B cell (primary cell): ENCODE measurements at regions not wholly inside any gene's neighbourhood (a gene's known extent, or its start where the extent isn't known, plus 50 kb on each side); places are given as distances from the start of the nearest gene placed in this dataset.

ENCODE experiments used
- ATAC-seq: fragments of 200-7000 bp; cut with Tn5 transposase; one replicate; pipeline ENCODE4 v1.10.0; 2021; ENCODE audit warnings: low read depth, mild to moderate bottlenecking, moderate number of reproducible peaks, moderate library complexity
- CTCF ChIA-PET: fragments of 350-600 bp; sonication (Branson Sonifier 250); formaldehyde crosslinking; loops from one replicate; lab custom pipeline; 2021; ENCODE audit warnings: antibody characterized with exemption, inconsistent platforms; lab: Charles Lee
- POLR2A ChIA-PET: fragments of 350-600 bp; sonication (Branson Sonifier 250); formaldehyde crosslinking; loops from one replicate; lab custom pipeline; 2021; ENCODE audit warnings: antibody characterized with exemption; lab: Charles Lee
- DNase-seq: peaks from one replicate; pipeline ENCODE4 v3.0.0; 2013
- H2AFZ ChIP-seq: 2 replicates; pipeline ENCODE4 v1.6.1; 2012; ENCODE audit warnings: mild to moderate bottlenecking, low read depth, low read length; ENCODE audit not compliant: insufficient read depth, poor library complexity, severe bottlenecking
- H3K27ac ChIP-seq, 2 donors: 1 replicate in 1 of 2; 2 replicates in 1 of 2; pipeline ENCODE4 v1.5.1; 2012 to 2013; ENCODE audit warnings: low read length in 2 of 2, mild to moderate bottlenecking in 2 of 2, moderate library complexity in 1 of 2
- H3K27me3 ChIP-seq, 4 experiments: fragments of 200-600 bp in 1 of 4; sonication (generic) in 1 of 4; replicated peaks in 1 of 4; 1 replicate in 2 of 4; 2 replicates in 2 of 4; pipeline versions ENCODE4 v1.6.1 to v1.7.0; 2013 to 2016; ENCODE audit warnings: low read length in 3 of 4, mild to moderate bottlenecking in 2 of 4, mixed read lengths in 1 of 4, moderate library complexity in 1 of 4; ENCODE audit not compliant: insufficient read depth in 4 of 4, control insufficient read depth in 3 of 4; ENCODE audit errors: control extremely low read depth in 1 of 4
- H3K36me3 ChIP-seq, 2 experiments: replicated peaks in 1 of 2; 1 replicate in 1 of 2; 2 replicates in 1 of 2; pipeline versions ENCODE4 v1.6.1 to v1.7.1; 2013; ENCODE audit warnings: low read length in 1 of 2; ENCODE audit not compliant: insufficient read depth in 2 of 2, control insufficient read depth in 1 of 2; ENCODE audit errors: control extremely low read depth in 1 of 2, extremely low read depth in 1 of 2
- H3K4me1 ChIP-seq, 2 donors: fragments of 200-600 bp in 1 of 2; sonication (generic) in 1 of 2; 1 replicate in 1 of 2; 2 replicates in 1 of 2; pipeline versions ENCODE4 v1.5.1 to v1.6.1; 2013 to 2017; ENCODE audit warnings: low read length in 2 of 2; ENCODE audit not compliant: control insufficient read depth in 2 of 2, insufficient read depth in 2 of 2
- H3K4me2 ChIP-seq: replicated peaks from 2 replicates; pipeline ENCODE3; 2012; ENCODE audit warnings: mild to moderate bottlenecking, low read depth, low read length; ENCODE audit not compliant: poor library complexity, severe bottlenecking
- H3K4me3 ChIP-seq, 5 experiments: fragments of 200-600 bp in 1 of 5; sonication (generic) in 1 of 5; 1 replicate in 3 of 5; 2 replicates in 2 of 5; pipeline versions ENCODE4 v1.5.1 to v1.7.0; 2011 to 2016; ENCODE audit warnings: low read length in 4 of 5, mild to moderate bottlenecking in 4 of 5, low read depth in 2 of 5, control low read depth in 1 of 5, moderate library complexity in 1 of 5; ENCODE audit not compliant: insufficient read depth in 1 of 5; ENCODE audit errors: control extremely low read depth in 1 of 5, extremely low read depth in 1 of 5
- H3K79me2 ChIP-seq: fragments of 200-600 bp; sonication (generic); one replicate; pipeline ENCODE4 v1.6.0; 2016; ENCODE audit warnings: low read length; ENCODE audit not compliant: control insufficient read depth, insufficient read depth
- H3K9ac ChIP-seq: fragments of 200-600 bp; sonication (generic); 2 replicates; pipeline ENCODE4 v1.6.1; 2017; ENCODE audit warnings: mild to moderate bottlenecking, low read length, moderate library complexity
- H3K9me3 ChIP-seq, 3 donors: one replicate each; pipeline versions ENCODE4 v1.6.1 to v1.7.1; 2013; ENCODE audit warnings: low read length in 2 of 3; ENCODE audit not compliant: control insufficient read depth in 2 of 3, insufficient read depth in 1 of 3; ENCODE audit errors: control extremely low read depth in 1 of 3
- H4K20me1 ChIP-seq: 2 replicates; pipeline ENCODE4 v1.6.0; 2012; ENCODE audit warnings: mild to moderate bottlenecking, low read length; ENCODE audit not compliant: insufficient read depth, control insufficient read depth, poor library complexity, severe bottlenecking
- H3K27ac Mint-ChIP-seq: one replicate; pipeline ENCODE4 v1.8.0; 2021; ENCODE audit warnings: mixed read lengths
- H3K27me3 Mint-ChIP-seq: one replicate; pipeline ENCODE4 v1.8.0; 2021; ENCODE audit warnings: mixed read lengths
- H3K4me1 Mint-ChIP-seq: one replicate; pipeline ENCODE4 v1.8.0; 2021; ENCODE audit warnings: mixed read lengths
- H3K4me3 Mint-ChIP-seq: one replicate; pipeline ENCODE4 v1.8.0; 2021; ENCODE audit warnings: mixed read lengths
- H3K9me3 Mint-ChIP-seq: one replicate; pipeline ENCODE4 v1.8.0; 2022; ENCODE audit warnings: mixed read lengths; ENCODE audit not compliant: insufficient read depth
- EZH2 ChIP-seq: IDR thresholded peaks from 2 replicates; pipeline ENCODE4 v1.6.1; 2012; ENCODE audit warnings: borderline replicate concordance, low read depth, mild to moderate bottlenecking, moderate library complexity, low read length; ENCODE audit not compliant: insufficient read depth, poor library complexity, severe bottlenecking
- WGBS: methylation state at CpG from one replicate; pipeline ENCODE4 v1.1.5; 2013; ENCODE audit warnings: missing lambda C conversion rate; ENCODE audit not compliant: insufficient coverage; 5-methylcytosine and 5-hydroxymethylcytosine counted together
- intact Hi-C: fragments of 100-400 bp; cut with micrococcal nuclease; formaldehyde crosslinking; loops from one replicate; pipeline ENCODE4 v1.10.0; 2022
- TF ChIP-seq, protein P1 (sequence below): fragments of 200-600 bp; IDR thresholded peaks from one replicate; pipeline ENCODE4 v1.8.0; 2022; ENCODE audit warnings: antibody characterized with exemption, mild to moderate bottlenecking

DNA sequence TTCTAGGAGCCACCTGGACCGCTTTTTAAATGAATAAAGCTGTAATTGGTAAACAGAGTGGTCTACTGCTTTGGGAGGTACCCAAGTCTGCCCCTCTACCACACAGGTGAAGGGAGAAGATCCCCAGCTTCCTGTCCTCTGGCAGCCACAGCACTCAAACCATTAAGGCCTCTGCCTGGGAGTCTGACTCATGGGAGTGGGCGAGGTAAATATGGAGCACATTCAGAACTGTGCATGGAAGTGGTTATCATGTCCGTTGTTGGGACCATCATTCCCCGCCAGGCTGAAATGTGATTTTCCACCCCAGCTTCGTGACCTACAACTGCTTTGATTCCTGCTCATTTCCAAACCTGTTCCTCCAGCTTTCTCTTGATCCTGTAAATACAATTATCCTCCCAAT is 59.5 kb upstream of the ALDH1B1 start:
- H3K36me3 ChIP-seq = no peaks in the 10 kb centered on the region
- H4K20me1 ChIP-seq = no peaks in the 10 kb centered on the region
- no peak overlapping the region for H3K9ac ChIP-seq
- TF ChIP-seq, protein P1, sequence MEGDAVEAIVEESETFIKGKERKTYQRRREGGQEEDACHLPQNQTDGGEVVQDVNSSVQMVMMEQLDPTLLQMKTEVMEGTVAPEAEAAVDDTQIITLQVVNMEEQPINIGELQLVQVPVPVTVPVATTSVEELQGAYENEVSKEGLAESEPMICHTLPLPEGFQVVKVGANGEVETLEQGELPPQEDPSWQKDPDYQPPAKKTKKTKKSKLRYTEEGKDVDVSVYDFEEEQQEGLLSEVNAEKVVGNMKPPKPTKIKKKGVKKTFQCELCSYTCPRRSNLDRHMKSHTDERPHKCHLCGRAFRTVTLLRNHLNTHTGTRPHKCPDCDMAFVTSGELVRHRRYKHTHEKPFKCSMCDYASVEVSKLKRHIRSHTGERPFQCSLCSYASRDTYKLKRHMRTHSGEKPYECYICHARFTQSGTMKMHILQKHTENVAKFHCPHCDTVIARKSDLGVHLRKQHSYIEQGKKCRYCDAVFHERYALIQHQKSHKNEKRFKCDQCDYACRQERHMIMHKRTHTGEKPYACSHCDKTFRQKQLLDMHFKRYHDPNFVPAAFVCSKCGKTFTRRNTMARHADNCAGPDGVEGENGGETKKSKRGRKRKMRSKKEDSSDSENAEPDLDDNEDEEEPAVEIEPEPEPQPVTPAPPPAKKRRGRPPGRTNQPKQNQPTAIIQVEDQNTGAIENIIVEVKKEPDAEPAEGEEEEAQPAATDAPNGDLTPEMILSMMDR = no peak
- TF ChIP-seq EZH2 = no peak
- ChIA-PET CTCF (no interaction called here), POLR2A (no interaction called here)
- no peak overlapping the region for H3K27ac ChIP-seq
- Mint-ChIP-seq H3K4me1 (no peaks in the 10 kb centered on the region), H3K4me3 (no peak overlapping the region), H3K27ac (no peak overlapping the region), H3K27me3 (peaks cover 9% of the 10 kb centered on the region), H3K9me3 (no peaks in the 10 kb centered on the region)
- intact Hi-C loops = no loop called here
- no peaks in the 10 kb centered on the region for H3K27me3 ChIP-seq
- no peak overlapping the region for H2AFZ ChIP-seq
- no peak overlapping the region for H3K4me3 ChIP-seq
- H3K9me3 ChIP-seq = no peaks in the 10 kb centered on the region
- ATAC-seq (no peak), DNase-seq (no peak)
- H3K4me2 ChIP-seq = no peak overlapping the region
- H3K4me1 ChIP-seq = no peaks in the 10 kb centered on the region
- 84% methylated on average over 4 of the region's 5 CpGs for WGBS
- no peaks in the 10 kb centered on the region for H3K79me2 ChIP-seq

- H3K4me1 Mint-ChIP-seq = no peaks in the 10 kb centered on the region
Observed at GRCh38 chr9:38332625-38333024, 59.9 kb upstream of the ALDH1B1 start.

More at GRCh38 chr9:38332625-38333024, 59.9 kb upstream of the ALDH1B1 start:
- Histone ChIP-seq H3K27ac (no peak overlapping the region), H3K4me1 (no peaks in the 10 kb centered on the region), H3K27me3 (no peaks in the 10 kb centered on the region), H3K9ac (no peak overlapping the region), H3K79me2 (no peaks in the 10 kb centered on the region), H4K20me1 (no peaks in the 10 kb centered on the region), H3K36me3 (no peaks in the 10 kb centered on the region), H3K4me2 (no peak overlapping the region), H3K4me3 (no peak overlapping the region), H2AFZ (no peak overlapping the region), H3K9me3 (no peaks in the 10 kb centered on the region)
- peaks cover 9% of the 10 kb centered on the region for H3K27me3 Mint-ChIP-seq
- intact Hi-C loops = no loop called here
- ChIA-PET CTCF (no interaction called here), POLR2A (no interaction called here)
- TF ChIP-seq EZH2 = no peak
- TF ChIP-seq, protein P1 = no peak
- no peak for DNase-seq
- no peak overlapping the region for H3K27ac Mint-ChIP-seq
- no peak for ATAC-seq
- no peaks in the 10 kb centered on the region for H3K9me3 Mint-ChIP-seq
- no peak overlapping the region for H3K4me3 Mint-ChIP-seq
- 83% methylated on average over 2 of the region's 4 CpGs for WGBS
